NB4 (cell line): ENCODE measurements at regions not wholly inside any gene's neighbourhood (a gene's known extent, or its start where the extent isn't known, plus 50 kb on each side); places are given as distances from the start of the nearest gene placed in this dataset.

Source experiments
- MYC ChIP-seq: IDR thresholded peaks from 2 replicates; pipeline ENCODE4 v1.6.1; 2011; ENCODE audit warnings: low read depth, low read length
- POLR2A ChIP-seq: IDR thresholded peaks from 2 replicates; pipeline ENCODE4 v1.6.1; 2011; ENCODE audit warnings: mild to moderate bottlenecking; ENCODE audit not compliant: insufficient read length; ENCODE audit errors: extremely low read depth
- TF ChIP-seq, protein P1 (sequence below): IDR thresholded peaks from 2 replicates; pipeline ENCODE4 v1.6.1; 2011; ENCODE audit warnings: low read depth, low read length
- TF ChIP-seq, protein P2 (sequence below): IDR thresholded peaks from one replicate; pipeline ENCODE4 v1.5.1; 2012; ENCODE audit warnings: low read depth, low read length

GRCh38 chr10:53403688-53404087, 631.1 kb upstream of the MBL2 start:
- TF ChIP-seq, protein P1, sequence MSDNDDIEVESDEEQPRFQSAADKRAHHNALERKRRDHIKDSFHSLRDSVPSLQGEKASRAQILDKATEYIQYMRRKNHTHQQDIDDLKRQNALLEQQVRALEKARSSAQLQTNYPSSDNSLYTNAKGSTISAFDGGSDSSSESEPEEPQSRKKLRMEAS = no peak
- TF ChIP-seq, protein P2, sequence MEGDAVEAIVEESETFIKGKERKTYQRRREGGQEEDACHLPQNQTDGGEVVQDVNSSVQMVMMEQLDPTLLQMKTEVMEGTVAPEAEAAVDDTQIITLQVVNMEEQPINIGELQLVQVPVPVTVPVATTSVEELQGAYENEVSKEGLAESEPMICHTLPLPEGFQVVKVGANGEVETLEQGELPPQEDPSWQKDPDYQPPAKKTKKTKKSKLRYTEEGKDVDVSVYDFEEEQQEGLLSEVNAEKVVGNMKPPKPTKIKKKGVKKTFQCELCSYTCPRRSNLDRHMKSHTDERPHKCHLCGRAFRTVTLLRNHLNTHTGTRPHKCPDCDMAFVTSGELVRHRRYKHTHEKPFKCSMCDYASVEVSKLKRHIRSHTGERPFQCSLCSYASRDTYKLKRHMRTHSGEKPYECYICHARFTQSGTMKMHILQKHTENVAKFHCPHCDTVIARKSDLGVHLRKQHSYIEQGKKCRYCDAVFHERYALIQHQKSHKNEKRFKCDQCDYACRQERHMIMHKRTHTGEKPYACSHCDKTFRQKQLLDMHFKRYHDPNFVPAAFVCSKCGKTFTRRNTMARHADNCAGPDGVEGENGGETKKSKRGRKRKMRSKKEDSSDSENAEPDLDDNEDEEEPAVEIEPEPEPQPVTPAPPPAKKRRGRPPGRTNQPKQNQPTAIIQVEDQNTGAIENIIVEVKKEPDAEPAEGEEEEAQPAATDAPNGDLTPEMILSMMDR = no peak
- no peak for TF ChIP-seq POLR2A
- no peak for TF ChIP-seq MYC
